Esophagus mucosa (tissue), 1 donor: ENCODE measurements at regions not wholly inside any gene's neighbourhood (a gene's known extent, or its start where the extent isn't known, plus 50 kb on each side); places are given as distances from the start of the nearest gene placed in this dataset.
A peak's percentile ranks its signal among the peaks of the same experiment; 100 is the strongest.
"Not testable (repeated sequence)": the region's sequence is repeated elsewhere in the genome, so short reads cannot be mapped to it uniquely, and the experiment has no call there.

Experiments
- ATAC-seq: fragments of 200-7000 bp; cut with Tn5 transposase; one replicate; pipeline ENCODE4 v1.9.1; 2020
- donor health status: DM: yes; HTN: yes; CAD: no.

DNA sequence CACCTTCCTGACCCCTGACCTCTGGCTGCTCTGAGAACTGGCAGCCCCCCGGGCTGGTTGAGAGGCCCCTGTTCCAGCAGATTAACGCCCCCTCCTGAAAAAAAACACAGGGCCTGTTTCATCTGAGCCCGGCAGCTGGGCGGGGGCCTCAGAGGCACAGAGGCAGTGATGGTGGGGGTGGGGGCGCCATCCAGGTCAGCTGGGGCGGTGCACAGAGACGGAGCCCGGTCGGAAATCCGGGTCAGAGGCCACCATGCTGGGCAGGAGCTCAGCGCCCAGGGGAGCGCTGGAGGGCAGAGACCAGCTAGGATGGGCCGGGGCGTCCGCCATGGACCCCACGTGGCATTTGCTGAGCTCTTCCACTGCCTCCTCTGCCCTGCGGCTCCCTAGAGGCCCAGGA, 68.0 kb downstream of the UNCX start:
- no peak for ATAC-seq

- peak; percentile 11 for ATAC-seq
Observed at GRCh38 chr7:1301054-1301881, 68.6 kb downstream of the UNCX start.

GRCh38 chr7:1301882-1302251, 69.2 kb downstream of the UNCX start:
- no peak for ATAC-seq

GRCh38 chr7:1302936-1303335, 70.3 kb downstream of the UNCX start:
- no peak for ATAC-seq

DNA sequence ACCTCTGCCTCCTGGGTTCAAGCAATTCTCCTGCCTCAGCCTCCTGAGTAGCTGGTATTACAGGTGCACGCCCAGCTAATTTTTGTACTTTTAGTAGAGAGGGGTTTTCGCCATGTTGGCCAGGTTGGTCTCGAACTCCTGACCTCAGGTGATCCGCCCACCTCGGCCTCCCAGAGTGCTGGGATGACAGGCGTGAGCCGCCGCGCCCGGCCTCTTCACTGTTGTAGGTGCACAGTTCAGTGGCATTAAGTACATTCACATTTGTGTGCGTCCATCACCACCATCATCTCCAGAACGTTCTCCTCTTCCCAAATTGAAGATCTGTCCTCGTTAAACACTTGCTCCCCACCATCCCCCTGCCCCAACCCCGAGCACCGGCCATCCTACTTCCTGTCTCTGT, 71.3 kb downstream of the UNCX start:
- not testable (repeated sequence) for ATAC-seq

- ATAC-seq, result no peak
Observed at GRCh38 chr7:1305873-1306272, 73.2 kb downstream of the UNCX start.

- ATAC-seq, result no peak
Observed at GRCh38 chr7:1307828-1308227, 75.2 kb downstream of the UNCX start.

DNA sequence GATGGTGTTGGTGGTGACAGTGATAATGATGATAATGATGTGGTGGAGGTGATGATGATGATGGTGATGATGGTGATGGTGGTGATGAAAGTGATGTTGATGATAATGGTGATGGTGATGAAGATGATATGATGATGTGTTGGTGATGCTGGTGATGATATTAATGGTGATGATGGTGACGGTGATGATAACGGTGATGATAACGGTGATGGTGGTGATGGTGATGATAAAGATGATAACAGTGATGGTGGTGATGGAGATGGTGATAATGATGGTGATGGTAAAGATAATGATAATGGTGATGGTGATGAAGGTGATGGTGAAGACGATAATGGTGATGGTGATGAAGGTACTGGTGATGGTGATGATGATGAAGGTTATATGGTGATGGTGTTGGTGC, 76.6 kb downstream of the UNCX start:
- ATAC-seq, result no peak

GRCh38 chr7:1309996-1310395, 77.3 kb downstream of the UNCX start:
- no peak for ATAC-seq

GRCh38 chr7:1310936-1311335, 78.3 kb downstream of the UNCX start:
- ATAC-seq, result no peak

- no peak for ATAC-seq
Observed at GRCh38 chr7:1311406-1312135, 78.9 kb downstream of the UNCX start.

DNA sequence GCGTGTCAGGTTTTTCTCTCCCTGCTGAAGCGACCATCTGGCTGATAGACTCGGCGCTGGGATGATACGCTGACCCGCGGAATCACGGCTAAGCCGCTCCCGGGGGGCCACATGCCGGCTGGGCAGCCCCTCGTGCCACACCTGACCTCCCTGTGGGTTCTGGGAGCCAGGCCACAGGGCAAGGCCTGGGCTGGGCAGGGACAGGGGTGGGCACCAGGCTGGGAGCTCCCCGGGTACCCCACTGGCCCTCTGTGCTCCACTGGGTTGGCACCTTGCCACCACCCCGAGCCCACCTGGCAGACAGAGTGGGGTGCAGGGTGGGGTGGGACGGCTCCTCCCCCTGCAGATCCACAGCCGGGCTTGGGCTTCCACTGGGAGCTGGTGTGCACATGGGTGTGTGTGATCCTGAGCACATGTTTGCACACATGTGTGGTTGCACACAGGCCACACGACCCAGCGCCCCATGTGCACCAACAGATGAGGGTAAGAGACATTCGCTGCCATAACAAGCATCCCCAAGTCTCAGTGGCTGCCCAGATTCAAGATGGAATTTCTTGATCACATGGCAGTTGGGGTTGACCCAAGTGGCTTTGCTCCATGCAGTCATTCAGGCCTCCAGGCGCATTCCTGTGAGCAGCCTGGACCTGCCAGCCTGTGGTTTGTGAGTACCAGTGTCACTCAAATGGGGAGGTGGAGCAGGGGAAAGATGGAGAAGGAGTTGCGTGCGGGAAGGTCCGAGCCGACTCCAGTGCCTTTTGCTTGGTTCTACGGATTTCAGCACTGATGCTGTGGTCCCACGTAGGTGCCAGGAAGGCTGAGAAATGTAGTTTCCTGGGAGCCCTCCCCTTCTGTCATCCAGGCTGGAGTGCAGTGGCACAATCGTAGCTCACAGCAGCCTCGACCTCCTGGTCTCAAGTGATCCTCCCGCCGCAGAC, 79.7 kb downstream of the UNCX start:
- no peak for ATAC-seq

DNA sequence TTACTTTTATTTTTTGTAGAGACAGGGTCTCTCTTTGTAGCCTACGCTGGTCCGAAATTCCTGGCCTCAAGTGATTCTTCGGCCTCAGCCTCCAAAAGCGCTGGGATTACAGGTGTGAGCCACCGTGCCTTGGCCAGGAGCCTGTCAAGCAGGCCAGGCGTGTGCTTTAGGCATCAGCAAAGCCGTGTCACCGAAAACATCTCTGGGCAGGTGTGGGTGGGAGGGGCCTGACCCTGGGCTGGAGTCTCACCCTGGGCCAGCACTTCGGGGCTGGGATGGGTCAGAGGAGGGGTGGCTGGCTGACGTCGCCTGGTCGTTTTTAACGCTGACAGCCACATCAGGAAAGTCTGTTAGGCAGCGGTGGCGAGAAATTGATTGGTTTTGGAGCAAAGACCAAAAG, 80.9 kb downstream of the UNCX start:
- no peak for ATAC-seq

- no peak for ATAC-seq
Observed at GRCh38 chr7:1314021-1314907, 81.6 kb downstream of the UNCX start.

- ATAC-seq, result no peak
Observed at GRCh38 chr7:1314908-1315450, 82.3 kb downstream of the UNCX start.

DNA sequence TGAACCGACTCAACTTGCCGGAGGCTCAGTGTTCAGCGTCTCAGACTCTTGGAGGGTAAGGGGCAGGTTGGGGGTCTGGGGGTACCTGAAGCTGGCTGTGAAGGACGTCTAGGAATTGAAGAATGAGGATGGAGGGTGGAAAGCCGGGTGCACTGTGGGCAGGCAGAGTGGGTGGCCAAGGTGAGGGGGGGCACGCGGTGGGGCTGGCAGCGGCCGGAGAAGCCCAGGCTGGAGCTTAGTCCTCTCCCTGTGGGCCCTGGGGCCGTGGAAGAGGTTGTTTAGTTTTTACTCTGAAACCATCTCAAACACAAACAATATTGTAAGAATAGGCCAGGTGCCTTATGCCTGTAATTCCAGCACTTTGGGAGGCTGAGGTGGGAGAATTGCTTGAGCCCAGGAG, 83.4 kb downstream of the UNCX start:
- ATAC-seq, result no peak

DNA sequence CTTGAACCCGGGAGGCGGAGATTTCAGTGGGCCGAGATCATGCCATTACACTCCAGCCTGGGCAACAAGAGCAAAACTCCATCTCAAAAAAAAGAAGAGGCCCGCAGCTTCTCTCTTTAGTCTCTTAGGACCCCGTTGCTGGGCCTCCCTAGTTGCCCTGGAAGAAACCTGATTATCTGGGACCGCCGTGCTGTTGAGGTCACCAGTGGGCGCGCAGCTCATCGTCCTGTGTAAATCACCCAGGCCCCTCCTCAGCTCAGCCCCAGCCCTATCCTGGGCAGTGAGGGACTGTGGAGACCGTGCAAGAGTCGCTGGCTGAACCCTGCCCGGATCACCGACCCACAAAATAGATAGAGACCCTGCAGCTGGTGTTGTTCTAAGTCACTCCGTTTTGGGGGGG, 85.0 kb downstream of the UNCX start:
- no peak for ATAC-seq

- no peak for ATAC-seq
Observed at GRCh38 chr7:1318051-1318450, 85.4 kb downstream of the UNCX start.

GRCh38 chr7:1318661-1319060, 86.0 kb downstream of the UNCX start:
- ATAC-seq, result no peak

GRCh38 chr7:1320616-1321240, 88.1 kb downstream of the UNCX start:
- no peak for ATAC-seq
